SK-N-SH treated with all-trans-retinoic acid at 6 μM for 48 hours (cell line): ENCODE measurements at regions not wholly inside any gene's neighbourhood (a gene's known extent, or its start where the extent isn't known, plus 50 kb on each side); places are given as distances from the start of the nearest gene placed in this dataset.

Experiments
- ATAC-seq: fragments of 200-7000 bp; cut with Tn5 transposase; 3 replicates; pipeline ENCODE4 v1.9.1; 2020; ENCODE audit warnings: mild to moderate bottlenecking, moderate library complexity
- ARNTL ChIP-seq: fragments of 450-650 bp; formaldehyde crosslinking; IDR thresholded peaks from 2 replicates; pipeline ENCODE4 v1.5.0; 2020; ENCODE audit warnings: low read depth, mild to moderate bottlenecking, moderate library complexity, borderline replicate concordance
- BACH2 ChIP-seq: fragments of 250-450 bp; sonication (Bioruptor Pico); IDR thresholded peaks from 2 replicates; pipeline ENCODE4 v1.9.0; 2021; ENCODE audit warnings: mild to moderate bottlenecking, borderline replicate concordance
- CREB5 ChIP-seq: fragments of 250-450 bp; sonication (Bioruptor Pico); IDR thresholded peaks from 2 replicates; pipeline ENCODE4 v1.5.1; 2020; ENCODE audit warnings: low read depth, mild to moderate bottlenecking, moderate library complexity
- CSDC2 ChIP-seq: fragments of 250-450 bp; sonication (Bioruptor Pico); IDR thresholded peaks from 2 replicates; pipeline ENCODE4 v1.5.0; 2020; ENCODE audit warnings: mild to moderate bottlenecking, moderate library complexity
- CSRNP3 ChIP-seq: fragments of 250-450 bp; sonication (Bioruptor Pico); IDR thresholded peaks from 2 replicates; pipeline ENCODE4 v1.5.1; 2021; ENCODE audit warnings: mild to moderate bottlenecking, moderate library complexity
- ESRRG ChIP-seq: fragments of 250-450 bp; sonication (Bioruptor Pico); IDR thresholded peaks from 2 replicates; pipeline ENCODE4 v1.6.1; 2021; ENCODE audit warnings: mild to moderate bottlenecking
- GLIS3 ChIP-seq: fragments of 250-450 bp; sonication (Bioruptor Pico); IDR thresholded peaks from 2 replicates; pipeline ENCODE4 v1.5.0; 2020; ENCODE audit warnings: mild to moderate bottlenecking, moderate library complexity
- ISL1 ChIP-seq: fragments of 250-450 bp; sonication (Bioruptor Pico); IDR thresholded peaks from 2 replicates; pipeline ENCODE4 v2.1.2; 2022; ENCODE audit warnings: mild to moderate bottlenecking, moderate library complexity
- OSR1 ChIP-seq: fragments of 250-450 bp; sonication (Bioruptor Pico); IDR thresholded peaks from 2 replicates; pipeline ENCODE4 v1.8.0; 2022; ENCODE audit warnings: moderate library complexity, mild to moderate bottlenecking, inconsistent platforms
- PATZ1 ChIP-seq: fragments of 250-450 bp; sonication (Bioruptor Pico); IDR thresholded peaks from 2 replicates; pipeline ENCODE4 v1.8.0; 2020; ENCODE audit warnings: mild to moderate bottlenecking, moderate library complexity, borderline replicate concordance
- PPARA ChIP-seq: fragments of 250-450 bp; sonication (Bioruptor Pico); IDR thresholded peaks from 2 replicates; pipeline ENCODE4 v1.5.0; 2020; ENCODE audit warnings: mild to moderate bottlenecking, borderline replicate concordance
- RARB ChIP-seq: fragments of 250-450 bp; sonication (Bioruptor Pico); IDR thresholded peaks from 2 replicates; pipeline ENCODE4 v1.8.0; 2021; ENCODE audit warnings: mild to moderate bottlenecking, moderate library complexity
- SNAI2 ChIP-seq: fragments of 250-450 bp; sonication (Bioruptor Pico); IDR thresholded peaks from 2 replicates; pipeline ENCODE4 v1.5.0; 2020; ENCODE audit warnings: mild to moderate bottlenecking, moderate library complexity
- TCF4 ChIP-seq: fragments of 250-450 bp; sonication (Bioruptor Pico); IDR thresholded peaks from 2 replicates; pipeline ENCODE4 v1.8.0; 2021; ENCODE audit warnings: mild to moderate bottlenecking, moderate library complexity, borderline replicate concordance
- TOX ChIP-seq: fragments of 250-450 bp; sonication (Bioruptor Pico); IDR thresholded peaks from 2 replicates; pipeline ENCODE4 v1.8.0; 2021; ENCODE audit warnings: mild to moderate bottlenecking, moderate library complexity, borderline replicate concordance
- TSHZ2 ChIP-seq: fragments of 250-450 bp; sonication (Bioruptor Pico); IDR thresholded peaks from 2 replicates; pipeline ENCODE4 v1.5.0; 2020; ENCODE audit warnings: mild to moderate bottlenecking, moderate library complexity
- ZC3H10 ChIP-seq: fragments of 250-450 bp; sonication (Bioruptor Pico); IDR thresholded peaks from 2 replicates; pipeline ENCODE4 v1.5.1; 2021; ENCODE audit warnings: mild to moderate bottlenecking, moderate library complexity
- ZFP3 ChIP-seq: fragments of 250-450 bp; sonication (Bioruptor Pico); IDR thresholded peaks from 2 replicates; pipeline ENCODE4 v1.5.0; 2020; ENCODE audit warnings: mild to moderate bottlenecking, moderate library complexity
- ZFP30 ChIP-seq: fragments of 450-650 bp; formaldehyde crosslinking; IDR thresholded peaks from 2 replicates; pipeline ENCODE4 v1.5.0; 2022; ENCODE audit warnings: mild to moderate bottlenecking, moderate library complexity
- ZNF565 ChIP-seq: fragments of 450-650 bp; formaldehyde crosslinking; conservative IDR thresholded peaks from 2 replicates; pipeline ENCODE4 v1.5.0; 2020; ENCODE audit warnings: low read depth, mild to moderate bottlenecking, moderate library complexity
- ZNF70 ChIP-seq: fragments of 450-650 bp; formaldehyde crosslinking; IDR thresholded peaks from 2 replicates; pipeline ENCODE4 v1.5.0; 2020; ENCODE audit warnings: mild to moderate bottlenecking, moderate library complexity
- ZNF8 ChIP-seq: fragments of 450-650 bp; formaldehyde crosslinking; IDR thresholded peaks from 2 replicates; pipeline ENCODE4 v1.5.0; 2020; ENCODE audit warnings: mild to moderate bottlenecking, moderate library complexity

GRCh38 chrX:13203271-13203670 lies 116.6 kb downstream of the ATXN3L start (continued):
- TF ChIP-seq BACH2 (CRISPR knock-in tag) (no peak), ZNF70 (CRISPR knock-in tag) (no peak), ZNF8 (CRISPR knock-in tag) (no peak), GLIS3 (CRISPR knock-in tag) (no peak), ZFP30 (no peak), TCF4 (CRISPR knock-in tag) (no peak)
- TF ChIP-seq, all 23 proteins: peak for 0

- TF ChIP-seq OSR1 (CRISPR knock-in tag), result no peak
- TF ChIP-seq TOX (CRISPR knock-in tag), result no peak
- no peak for TF ChIP-seq CSDC2
- no peak for TF ChIP-seq ZFP30
- no peak for TF ChIP-seq ISL1
- TF ChIP-seq PATZ1 (CRISPR knock-in tag), result no peak
- TF ChIP-seq PPARA (CRISPR knock-in tag), result no peak
- TF ChIP-seq ZC3H10 (CRISPR knock-in tag), result no peak
- TF ChIP-seq ZFP3 (CRISPR knock-in tag), result no peak
- no peak for TF ChIP-seq ARNTL
- no peak for TF ChIP-seq GLIS3 (CRISPR knock-in tag)
- TF ChIP-seq TSHZ2 (CRISPR knock-in tag), result no peak
- TF ChIP-seq RARB (CRISPR knock-in tag), result no peak
- no peak for TF ChIP-seq BACH2 (CRISPR knock-in tag)
- no peak for TF ChIP-seq ZNF565
- TF ChIP-seq ZNF8 (CRISPR knock-in tag), result no peak
- no peak for TF ChIP-seq ESRRG
- no peak for ATAC-seq
These were observed 118.1 kb downstream of the ATXN3L start for GRCh38 chrX:13201605-13202219.

- TF ChIP-seq GLIS3 (CRISPR knock-in tag), result no peak
- TF ChIP-seq CREB5 (CRISPR knock-in tag), result no peak
- TF ChIP-seq ISL1, result no peak
- TF ChIP-seq SNAI2 (CRISPR knock-in tag), result no peak
- no peak for TF ChIP-seq TOX (CRISPR knock-in tag)
- TF ChIP-seq BACH2 (CRISPR knock-in tag), result no peak
- TF ChIP-seq ZFP3 (CRISPR knock-in tag), result no peak
- TF ChIP-seq TSHZ2 (CRISPR knock-in tag), result no peak
- no peak for TF ChIP-seq TCF4 (CRISPR knock-in tag)
- no peak for TF ChIP-seq ARNTL
- TF ChIP-seq ZNF8 (CRISPR knock-in tag), result no peak
- no peak for TF ChIP-seq PATZ1 (CRISPR knock-in tag)
- no peak for TF ChIP-seq ZFP30
- TF ChIP-seq ZNF565, result no peak
- TF ChIP-seq ESRRG, result no peak
- TF ChIP-seq ZC3H10 (CRISPR knock-in tag), result no peak
- TF ChIP-seq RARB (CRISPR knock-in tag), result no peak
- no peak for TF ChIP-seq ZNF70 (CRISPR knock-in tag)
- no peak for TF ChIP-seq CSRNP3 (CRISPR knock-in tag)
- ATAC-seq, result no peak
These were observed 119.5 kb downstream of the ATXN3L start for GRCh38 chrX:13200398-13200797.
